ENCODE measurements at regions not wholly inside any gene's neighbourhood (a gene's known extent, or its start where the extent isn't known, plus 50 kb on each side); places are given as distances from the start of the nearest gene placed in this dataset.

- no peak for DNase-seq
Observed at GRCh38 chr6:91646649-91647048, 1059.8 kb upstream of the MAP3K7 start.

GRCh38 chr6:91645811-91646210 is 1058.9 kb upstream of the MAP3K7 start:
- DNase-seq, result no peak

GRCh38 chr6:91637217-91637616 is 1050.3 kb upstream of the MAP3K7 start:
- DNase-seq, result no peak

- no peak for DNase-seq
Observed at GRCh38 chr6:91634791-91635190, 1047.9 kb upstream of the MAP3K7 start.

DNA sequence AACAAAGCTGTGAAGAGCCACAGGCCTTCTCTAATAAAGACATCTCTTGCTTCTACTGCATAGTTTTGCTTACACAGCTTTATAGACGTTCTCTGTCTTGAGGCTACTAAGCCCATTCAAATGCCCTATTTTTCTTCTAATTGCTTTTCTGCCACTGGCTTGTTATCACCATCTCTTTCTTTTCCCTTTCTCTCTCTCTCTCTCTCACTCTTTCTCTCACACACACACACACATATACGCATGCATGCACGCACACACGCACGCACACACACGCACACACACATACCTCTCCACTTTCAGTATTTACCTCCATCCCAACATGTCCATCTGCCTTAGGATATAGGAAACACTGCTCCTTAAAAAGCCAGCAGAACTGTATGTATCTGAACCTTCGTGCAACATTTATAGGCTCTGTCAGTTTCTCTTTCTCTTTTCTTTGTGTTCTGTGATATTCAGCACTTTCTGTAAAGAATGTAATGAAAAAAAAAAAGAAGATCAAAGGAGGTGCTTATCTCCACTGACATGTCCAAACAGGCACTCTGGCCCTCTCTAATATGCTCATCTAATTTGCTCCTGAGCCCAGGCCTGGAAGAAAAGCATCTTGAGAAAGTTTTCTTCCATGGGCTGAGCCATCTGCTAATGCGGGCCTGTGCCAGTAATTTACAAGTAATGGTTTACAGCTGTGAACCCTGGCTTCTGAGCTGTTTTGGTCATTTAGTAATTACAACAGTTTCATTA is 1046.7 kb upstream of the MAP3K7 start:
- peak; percentile 14 to 34 for DNase-seq

DNA sequence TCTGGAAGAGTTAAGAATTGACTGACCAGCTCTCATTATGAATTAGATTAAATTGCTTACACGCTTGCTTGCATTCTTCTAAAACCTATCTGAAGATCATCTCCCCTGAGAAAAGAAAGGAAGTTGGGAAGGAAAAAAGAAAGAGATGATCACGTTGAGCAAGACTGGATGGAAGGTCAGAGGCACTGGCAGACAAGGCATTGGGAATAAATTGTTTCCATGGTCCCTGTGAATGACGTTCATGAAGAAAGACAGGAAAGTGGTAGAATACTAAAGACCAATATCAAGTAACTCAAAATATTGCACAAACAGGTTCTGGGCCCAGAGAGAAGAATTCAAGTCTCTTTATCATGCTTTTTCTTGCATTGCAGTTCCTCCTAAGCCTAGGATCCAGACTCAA is 1045.4 kb upstream of the MAP3K7 start:
- DNase-seq, result no peak

- DNase-seq, result no peak
Observed at GRCh38 chr6:91631227-91631626, 1044.4 kb upstream of the MAP3K7 start.

- DNase-seq, result no peak
Observed at GRCh38 chr6:91626911-91627310, 1040.0 kb upstream of the MAP3K7 start.

- no peak for DNase-seq
Observed at GRCh38 chr6:91613481-91613880, 1026.6 kb upstream of the MAP3K7 start.

GRCh38 chr6:91611190-91611589 is 1024.3 kb upstream of the MAP3K7 start:
- no peak for DNase-seq

GRCh38 chr6:91608428-91608827 is 1021.6 kb upstream of the MAP3K7 start:
- no peak for DNase-seq

DNA sequence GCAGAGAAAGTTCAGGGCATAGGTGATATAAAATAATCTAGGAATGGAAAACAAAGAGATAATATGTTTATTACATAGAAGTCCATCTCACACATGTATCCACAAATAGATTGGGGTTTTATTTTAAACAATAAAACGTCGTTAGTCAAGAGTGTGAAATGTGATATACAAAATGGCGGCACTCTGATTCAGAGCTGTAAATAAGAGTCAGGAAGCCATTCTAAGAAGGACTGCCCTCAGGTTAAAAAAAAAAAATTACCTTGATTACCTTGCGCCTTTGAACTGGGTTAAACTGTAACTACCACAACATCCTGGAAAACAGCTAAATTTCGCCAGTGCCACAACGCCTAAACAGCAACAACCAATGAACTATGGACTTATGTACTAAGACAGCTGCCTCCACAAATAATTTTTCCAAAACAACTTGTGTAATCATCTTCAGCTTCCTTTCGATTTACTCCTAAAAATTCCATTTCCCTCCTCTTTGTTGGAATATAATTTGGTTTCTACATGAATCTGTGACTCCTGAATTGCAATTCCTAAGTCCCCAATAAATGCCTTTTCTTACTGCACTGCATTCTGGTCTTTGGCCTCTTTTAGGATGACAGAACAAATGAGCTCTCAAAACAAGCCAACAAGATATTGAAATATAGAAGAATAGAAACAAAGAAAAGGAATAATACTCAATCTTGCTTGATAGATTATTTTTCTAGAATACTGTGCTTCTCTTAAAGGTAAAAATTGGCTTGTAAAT is 1019.5 kb upstream of the MAP3K7 start:
- DNase-seq, result no peak

DNA sequence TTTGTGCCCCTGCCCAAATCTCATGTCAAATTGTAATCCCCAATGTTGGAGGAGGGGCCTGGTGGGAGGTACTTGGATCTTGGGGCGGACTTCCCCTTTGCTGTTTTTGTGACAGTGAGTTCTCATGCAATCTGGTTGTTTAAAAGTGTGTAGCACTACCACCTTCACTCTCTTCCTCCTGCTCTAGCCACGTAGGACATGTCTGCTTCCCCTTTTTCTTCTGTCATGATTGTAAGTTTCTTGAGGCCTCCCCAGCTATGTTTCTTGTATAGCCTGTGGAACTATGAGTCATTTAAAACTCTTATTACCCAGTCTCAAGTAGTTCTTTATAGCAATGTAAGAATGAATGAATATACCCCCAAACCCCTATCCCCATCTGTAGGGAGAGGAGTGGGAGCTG is 1013.7 kb upstream of the MAP3K7 start:
- DNase-seq, result no peak

GRCh38 chr6:91590191-91590590 is 1003.3 kb upstream of the MAP3K7 start:
- no peak for DNase-seq

GRCh38 chr6:91580635-91581034 is 993.8 kb upstream of the MAP3K7 start:
- DNase-seq, result no peak

DNA sequence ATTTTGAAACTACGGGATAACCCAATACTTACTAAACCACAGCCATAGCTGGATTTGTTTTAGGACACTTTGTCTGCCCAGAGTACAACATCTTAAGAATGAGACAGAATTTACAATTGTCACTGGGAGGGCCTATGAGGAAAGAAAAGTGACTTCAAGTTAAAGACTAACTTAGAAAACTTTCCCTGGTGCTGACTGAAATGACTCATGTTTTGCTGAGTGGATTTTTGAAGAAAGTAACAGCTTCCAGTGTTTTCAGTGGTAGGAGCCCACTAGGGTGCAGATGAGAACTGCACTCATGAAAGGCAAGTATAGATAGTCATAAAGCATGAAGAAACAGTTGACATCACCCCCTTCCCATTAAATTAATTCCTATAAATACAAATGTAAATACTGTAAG is 988.2 kb upstream of the MAP3K7 start:
- no peak for DNase-seq

DNA sequence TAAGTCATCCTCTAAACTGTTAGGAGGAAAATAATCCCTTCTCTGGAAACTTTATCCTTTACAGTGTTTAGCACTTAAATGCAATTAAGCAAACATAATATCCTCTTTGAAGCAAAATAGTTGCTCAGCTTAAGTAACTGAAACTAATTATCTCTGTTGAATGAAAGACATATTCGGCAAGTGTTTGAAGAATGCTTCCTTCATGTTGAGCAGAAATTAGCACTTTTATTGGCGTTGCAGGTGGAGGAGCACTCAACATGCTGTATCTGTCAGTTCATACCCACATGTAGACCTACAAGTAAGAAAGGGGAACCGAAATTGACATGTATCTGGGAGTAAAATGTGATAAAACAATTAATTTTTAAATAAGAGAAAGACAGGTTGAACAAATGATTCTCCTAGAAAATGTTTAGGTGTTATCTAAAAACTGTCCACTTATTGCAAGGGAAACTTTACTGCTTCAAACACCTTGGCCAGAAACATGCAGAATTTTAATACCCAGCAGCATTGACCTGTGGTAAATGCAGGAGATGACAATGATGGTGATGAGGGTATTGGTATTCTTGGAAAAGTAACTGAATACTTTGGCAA is 987.0 kb upstream of the MAP3K7 start:
- no peak for DNase-seq

DNA sequence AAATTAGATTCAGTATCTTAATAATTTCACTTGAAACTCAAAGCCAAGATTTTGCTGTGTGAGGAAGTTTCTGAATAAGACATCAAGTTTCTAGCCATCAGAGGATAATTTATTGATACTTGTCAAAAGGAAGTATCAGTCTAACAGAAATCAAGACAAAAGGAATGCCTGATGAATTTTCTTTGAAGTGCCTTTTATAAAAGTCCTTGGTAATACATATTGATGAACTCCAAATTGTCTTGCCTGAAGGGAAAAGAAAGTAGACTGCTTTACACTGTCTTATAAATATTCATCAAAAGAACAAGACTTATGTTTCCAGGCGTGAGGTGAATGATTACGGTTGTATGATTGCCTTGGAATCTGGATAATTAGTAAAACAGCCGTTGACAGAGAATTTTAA is 986.0 kb upstream of the MAP3K7 start:
- no peak for DNase-seq

DNA sequence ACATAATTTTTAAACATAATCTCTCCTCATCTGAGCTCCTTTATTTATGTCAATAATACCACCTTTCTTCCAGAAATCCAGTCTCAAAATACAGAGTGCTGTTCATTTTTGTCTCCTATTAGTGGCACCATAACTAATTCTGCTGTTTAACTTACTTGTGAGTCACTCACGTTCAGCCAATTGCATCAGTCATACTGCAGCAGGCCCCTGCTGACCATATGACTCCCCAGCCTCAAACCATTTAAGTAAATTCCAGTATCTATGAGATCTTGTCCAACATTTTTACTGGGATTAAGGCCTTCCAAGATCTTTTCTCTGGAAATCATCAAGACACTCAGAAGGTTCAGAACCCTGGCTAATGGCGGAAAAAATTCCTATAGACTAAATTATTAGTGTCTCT is 982.2 kb upstream of the MAP3K7 start:
- no peak for DNase-seq

GRCh38 chr6:91566467-91566866 is 979.6 kb upstream of the MAP3K7 start:
- no peak for DNase-seq

GRCh38 chr6:91565207-91565606 is 978.3 kb upstream of the MAP3K7 start:
- no peak for DNase-seq

- DNase-seq, result no peak
Observed at GRCh38 chr6:91562955-91563354, 976.1 kb upstream of the MAP3K7 start.

DNA sequence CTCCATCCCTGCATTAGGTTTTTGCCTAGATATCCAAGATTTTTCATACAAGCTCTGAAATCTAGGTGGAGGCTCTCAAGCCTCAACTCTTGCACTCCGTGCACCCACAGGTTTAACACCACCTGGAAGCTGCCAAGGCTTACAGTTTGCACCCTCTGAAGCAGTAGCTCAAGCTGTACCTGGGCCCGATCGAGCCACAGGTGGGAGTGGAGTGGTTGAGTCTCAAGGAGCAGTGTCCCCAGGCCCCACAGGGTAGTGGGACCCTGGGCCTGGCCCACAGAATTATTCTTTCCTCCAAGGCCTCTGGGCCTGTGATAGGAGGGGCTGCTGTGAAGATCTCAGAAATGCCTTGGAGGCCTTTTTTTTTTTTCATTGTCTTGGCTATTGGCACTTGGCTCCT is 973.5 kb upstream of the MAP3K7 start:
- no peak for DNase-seq

Measured in right lung (tissue), 2 donors.